HUES6 (cell line): ENCODE measurements at regions not wholly inside any gene's neighbourhood (a gene's known extent, or its start where the extent isn't known, plus 50 kb on each side); places are given as distances from the start of the nearest gene placed in this dataset.

Source experiments
- H3K27ac ChIP-seq: 2 replicates; pipeline ENCODE4 v1.7.0; 2013; ENCODE audit warnings: low read depth, mild to moderate bottlenecking, low read length, inconsistent platforms
- H3K27me3 ChIP-seq: 2 replicates; pipeline ENCODE4 v1.6.1; 2013; ENCODE audit warnings: low read length; ENCODE audit not compliant: control insufficient read depth, insufficient read depth
- H3K36me3 ChIP-seq: 2 replicates; pipeline ENCODE4 v1.6.1; 2013; ENCODE audit warnings: low read length; ENCODE audit not compliant: control insufficient read depth, insufficient read depth
- H3K4me1 ChIP-seq: 2 replicates; pipeline ENCODE4 v1.6.1; 2013; ENCODE audit warnings: low read length; ENCODE audit not compliant: control insufficient read depth, insufficient read depth
- H3K4me3 ChIP-seq: 2 replicates; pipeline ENCODE4 v1.5.1; 2013; ENCODE audit warnings: low read depth, low read length
- H3K9ac ChIP-seq: one replicate; pipeline ENCODE4 v1.6.1; 2013; ENCODE audit warnings: mild to moderate bottlenecking, low read length
- H3K9me3 ChIP-seq: 2 replicates; pipeline ENCODE4 v1.6.1; 2013; ENCODE audit warnings: low read depth, low read length; ENCODE audit not compliant: control insufficient read depth, insufficient read depth

DNA sequence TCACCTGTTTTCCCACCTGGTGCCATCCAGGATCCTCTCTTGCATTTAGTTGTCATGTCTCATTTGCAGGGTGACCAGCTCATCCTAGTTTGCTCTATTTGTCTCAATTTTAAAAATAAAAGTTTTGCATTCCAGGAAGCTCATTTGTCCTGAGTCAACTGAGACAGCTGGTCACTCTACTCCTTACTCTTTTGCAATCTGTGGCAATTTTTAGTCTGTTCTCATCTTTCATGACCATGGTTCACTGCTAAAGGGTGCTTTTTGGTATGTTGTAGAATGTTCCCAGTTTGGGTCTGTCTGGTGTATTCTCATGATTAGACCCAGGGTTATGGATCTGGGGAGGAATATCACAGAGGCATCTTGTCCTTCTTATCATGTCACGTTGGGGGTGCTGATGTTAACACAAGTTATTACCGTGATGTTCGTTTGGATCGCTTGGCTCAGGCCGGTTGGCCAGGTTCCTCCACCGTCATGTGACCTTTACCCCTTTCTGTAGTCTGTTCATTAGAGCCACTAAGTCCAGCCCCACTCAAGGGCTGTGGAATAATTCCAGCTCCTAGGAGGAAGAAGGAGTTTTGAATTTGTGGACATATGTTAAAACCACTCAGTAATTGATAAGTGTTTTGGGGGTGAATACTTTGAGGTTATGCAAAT lies 103.3 kb upstream of the IGFBP3 start:
- H3K4me1 ChIP-seq, result peaks cover 5% of the 10 kb centered on the region; the same call in 1 of the 2 replicates
- no peak overlapping the region for H3K4me3 ChIP-seq
- H3K9me3 ChIP-seq, result no peaks in the 10 kb centered on the region
- no peak overlapping the region for H3K9ac ChIP-seq
- H3K36me3 ChIP-seq, result no peaks in the 10 kb centered on the region
- no peaks in the 10 kb centered on the region for H3K27me3 ChIP-seq
- no peak overlapping the region for H3K27ac ChIP-seq

DNA sequence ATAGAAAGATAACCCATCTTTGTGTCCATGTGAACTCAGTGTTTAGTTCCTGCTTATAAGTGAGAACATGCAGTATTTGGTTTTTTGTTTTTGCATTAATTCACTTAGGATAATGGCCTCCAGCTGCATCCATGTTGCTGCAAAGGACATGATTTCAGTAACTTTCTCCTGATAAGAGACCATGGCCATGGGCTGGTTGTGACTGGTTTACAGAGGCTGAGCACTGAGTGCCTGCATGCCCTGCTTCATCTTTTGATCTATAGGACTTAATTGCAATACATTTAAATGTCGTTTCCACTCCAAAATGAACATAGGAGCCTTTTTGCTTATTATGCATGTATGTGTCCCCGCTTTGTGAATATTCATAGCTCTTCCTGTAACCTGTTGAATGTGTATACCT lies 101.3 kb upstream of the IGFBP3 start:
- no peaks in the 10 kb centered on the region; the same call in 1 of the 2 replicates for H3K4me1 ChIP-seq
- H3K9ac ChIP-seq, result no peak overlapping the region
- no peaks in the 10 kb centered on the region for H3K27me3 ChIP-seq
- H3K36me3 ChIP-seq, result no peaks in the 10 kb centered on the region
- H3K9me3 ChIP-seq, result no peaks in the 10 kb centered on the region
- H3K4me3 ChIP-seq, result no peak overlapping the region
- no peak overlapping the region for H3K27ac ChIP-seq

DNA sequence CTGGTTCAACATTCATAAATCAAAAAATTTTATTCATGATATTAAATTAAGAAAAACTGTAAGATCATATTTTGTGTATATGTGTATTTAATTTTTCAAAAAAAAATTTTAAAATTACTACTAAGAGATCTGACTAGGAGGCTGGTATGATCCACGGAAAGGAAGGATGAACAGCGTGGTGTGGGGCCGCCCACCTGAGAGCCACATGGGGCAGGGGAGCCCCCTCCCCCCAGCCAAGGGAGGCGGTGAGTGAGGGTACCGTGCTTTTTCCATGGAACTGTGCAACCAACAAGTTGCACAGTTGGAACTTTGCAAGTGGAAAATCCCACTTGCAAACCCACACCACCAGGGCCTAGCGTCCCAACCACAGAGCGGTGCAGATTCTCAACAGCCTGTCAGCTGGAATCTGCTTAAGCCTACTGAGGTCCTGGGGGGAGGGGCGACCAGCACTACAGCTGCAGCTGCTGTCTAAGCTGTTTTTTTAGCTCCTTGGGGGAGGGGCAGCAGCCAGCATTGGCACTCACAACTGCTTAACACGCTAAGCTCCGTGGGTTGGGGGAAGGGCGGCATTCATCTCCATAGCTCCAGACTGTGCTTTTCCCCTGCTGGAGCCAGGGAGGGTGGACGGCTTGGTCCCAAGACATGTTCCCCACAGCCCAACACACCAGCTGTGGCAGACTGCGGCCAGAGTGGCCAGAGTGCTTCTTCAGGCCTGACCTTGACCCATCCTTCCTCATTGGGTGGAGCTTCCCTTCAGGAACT lies 94.2 kb upstream of the IGFBP3 start:
- peaks cover 14% of the 10 kb centered on the region for H3K4me1 ChIP-seq
- H3K36me3 ChIP-seq, result no peaks in the 10 kb centered on the region

DNA sequence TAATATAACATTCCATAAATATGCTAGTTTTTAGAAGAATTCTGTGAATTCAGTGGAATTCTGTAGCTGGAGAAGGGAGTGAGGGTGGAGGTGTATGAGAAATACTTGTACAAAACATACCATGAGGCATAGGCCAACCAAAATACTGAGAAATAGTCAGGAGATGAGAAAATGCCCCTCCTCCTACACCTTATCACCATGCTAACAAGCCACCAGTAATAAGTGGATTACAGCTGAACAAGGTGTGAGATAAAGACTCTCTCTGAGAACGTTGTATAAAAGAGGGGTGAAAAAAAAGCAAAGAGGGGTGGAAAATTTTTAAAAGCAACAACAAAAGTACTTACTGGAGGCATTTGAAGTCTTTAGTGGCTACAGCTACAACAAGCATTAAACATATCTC lies 90.4 kb upstream of the IGFBP3 start:
- Histone ChIP-seq H3K27ac (no peak overlapping the region), H3K9me3 (no peaks in the 10 kb centered on the region), H3K27me3 (no peaks in the 10 kb centered on the region), H3K9ac (no peak overlapping the region), H3K4me1 (peaks cover 14% of the 10 kb centered on the region), H3K36me3 (no peaks in the 10 kb centered on the region), H3K4me3 (no peak overlapping the region)

More for the DNA sequence above, 94.2 kb upstream of the IGFBP3 start:
- Histone ChIP-seq H3K27me3 (no peaks in the 10 kb centered on the region), H3K4me3 (peak overlapping the region; percentile 38), H3K9me3 (no peaks in the 10 kb centered on the region), H3K9ac (peak overlapping the region; percentile 36), H3K27ac (no peak overlapping the region)

DNA sequence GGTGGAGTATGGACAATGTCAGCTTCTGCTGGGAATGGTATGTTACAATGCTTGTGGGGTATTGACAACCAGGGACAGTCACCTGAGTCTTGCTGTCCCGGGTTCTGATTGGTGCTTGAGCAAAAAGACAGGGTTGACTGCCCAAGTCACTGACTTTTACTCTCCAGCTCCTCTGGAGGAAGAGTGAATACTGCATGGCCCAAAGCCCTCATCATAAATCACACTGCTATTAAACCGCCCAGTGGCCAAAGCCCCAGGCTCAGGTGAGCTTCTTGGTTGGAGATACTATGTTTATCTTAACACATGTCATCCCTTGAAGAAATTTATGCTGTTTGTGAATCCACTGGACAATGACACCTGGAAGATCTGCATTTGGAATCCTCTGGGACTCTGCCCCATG lies 90.0 kb upstream of the IGFBP3 start:
- no peak overlapping the region for H3K27ac ChIP-seq
- no peak overlapping the region for H3K9ac ChIP-seq

DNA sequence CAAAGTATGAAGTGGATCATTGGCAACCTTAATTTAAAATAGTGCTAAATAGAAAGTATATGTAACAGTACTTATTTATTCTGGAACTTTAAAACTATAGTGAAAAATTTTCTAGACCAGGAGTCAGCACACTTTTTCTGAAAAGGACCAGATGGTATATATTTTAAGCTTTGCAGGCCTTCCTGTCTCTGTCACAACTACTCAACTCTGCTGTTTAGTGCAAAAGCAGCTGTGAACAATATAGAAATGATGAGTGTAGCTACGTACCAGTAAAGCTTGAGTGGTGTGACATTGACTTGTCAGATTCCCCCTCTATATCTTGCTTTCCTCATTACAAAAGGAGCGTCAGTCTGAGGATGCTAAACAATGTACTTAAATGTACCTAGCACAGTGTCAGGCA lies 88.1 kb upstream of the IGFBP3 start:
- H3K36me3 ChIP-seq, result no peaks in the 10 kb centered on the region
- no peaks in the 10 kb centered on the region; the same call in 1 of the 2 replicates for H3K4me1 ChIP-seq

More for the DNA sequence above, 90.0 kb upstream of the IGFBP3 start:
- Histone ChIP-seq H3K4me3 (no peak overlapping the region), H3K4me1 (peaks cover 14% of the 10 kb centered on the region), H3K36me3 (no peaks in the 10 kb centered on the region), H3K9me3 (no peaks in the 10 kb centered on the region), H3K27me3 (no peaks in the 10 kb centered on the region)

DNA sequence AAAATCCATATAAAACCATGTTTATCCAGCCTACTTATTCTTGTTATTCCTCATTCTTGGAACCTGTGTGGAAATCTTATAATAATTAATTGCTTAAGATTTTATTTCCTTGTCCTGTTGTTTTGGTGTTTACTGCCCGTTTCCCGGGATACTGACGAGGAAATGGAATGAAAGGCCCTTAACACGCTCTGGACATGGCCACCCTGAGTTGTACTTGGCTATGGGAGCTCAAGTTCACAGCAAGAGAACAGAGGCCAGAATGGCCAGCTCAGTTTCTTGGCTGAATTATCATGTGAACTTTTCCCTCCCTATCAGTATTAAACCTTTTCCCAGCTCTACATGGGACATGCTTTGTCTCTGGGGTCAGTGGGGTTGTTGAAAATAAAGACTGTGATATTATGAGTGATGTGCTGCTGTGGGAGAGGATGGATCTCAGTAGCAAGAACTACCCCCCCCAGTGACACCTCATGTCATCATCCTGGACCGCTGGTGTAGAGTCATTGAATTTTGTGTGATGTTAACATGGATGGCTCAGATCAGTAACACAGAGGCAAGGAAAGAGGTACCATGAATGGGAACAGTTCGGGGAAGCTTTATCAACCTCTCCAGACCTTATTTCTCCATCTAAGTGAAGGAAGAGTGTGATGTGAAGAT lies 87.0 kb upstream of the IGFBP3 start:
- Histone ChIP-seq H3K27ac (no peak overlapping the region), H3K4me1 (no peaks in the 10 kb centered on the region; the same call in 1 of the 2 replicates), H3K9me3 (peaks cover 2% of the 10 kb centered on the region), H3K27me3 (no peaks in the 10 kb centered on the region), H3K9ac (no peak overlapping the region), H3K36me3 (no peaks in the 10 kb centered on the region), H3K4me3 (no peak overlapping the region)

More for the DNA sequence above, 88.1 kb upstream of the IGFBP3 start:
- no peak overlapping the region for H3K27ac ChIP-seq
- H3K9me3 ChIP-seq, result peaks cover 2% of the 10 kb centered on the region; the same call in 1 of the 2 replicates
- H3K4me3 ChIP-seq, result no peak overlapping the region
- no peak overlapping the region for H3K9ac ChIP-seq
- no peaks in the 10 kb centered on the region for H3K27me3 ChIP-seq

DNA sequence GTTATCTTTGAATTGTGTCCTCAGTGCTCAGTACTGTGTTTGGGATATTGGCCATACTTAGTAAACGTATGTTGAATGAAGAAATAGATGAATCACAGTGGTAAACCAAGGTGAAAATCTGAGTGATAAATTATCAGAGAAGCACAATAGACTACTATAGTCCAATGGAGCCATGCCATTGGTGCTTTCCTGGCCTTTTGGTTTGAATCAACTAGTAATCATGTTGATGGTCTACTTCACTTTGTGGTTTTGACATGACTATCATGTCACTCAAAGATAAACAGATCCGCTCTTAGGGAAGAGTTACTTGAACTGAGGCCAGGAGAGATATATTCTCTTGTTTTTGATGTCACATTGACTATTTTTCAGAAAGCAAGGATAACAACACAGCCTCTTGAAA lies 86.1 kb upstream of the IGFBP3 start:
- Histone ChIP-seq H3K27me3 (no peaks in the 10 kb centered on the region), H3K9me3 (peaks cover 6% of the 10 kb centered on the region), H3K9ac (no peak overlapping the region), H3K27ac (no peak overlapping the region), H3K36me3 (no peaks in the 10 kb centered on the region), H3K4me1 (no peaks in the 10 kb centered on the region; the same call in 1 of the 2 replicates), H3K4me3 (no peak overlapping the region)

DNA sequence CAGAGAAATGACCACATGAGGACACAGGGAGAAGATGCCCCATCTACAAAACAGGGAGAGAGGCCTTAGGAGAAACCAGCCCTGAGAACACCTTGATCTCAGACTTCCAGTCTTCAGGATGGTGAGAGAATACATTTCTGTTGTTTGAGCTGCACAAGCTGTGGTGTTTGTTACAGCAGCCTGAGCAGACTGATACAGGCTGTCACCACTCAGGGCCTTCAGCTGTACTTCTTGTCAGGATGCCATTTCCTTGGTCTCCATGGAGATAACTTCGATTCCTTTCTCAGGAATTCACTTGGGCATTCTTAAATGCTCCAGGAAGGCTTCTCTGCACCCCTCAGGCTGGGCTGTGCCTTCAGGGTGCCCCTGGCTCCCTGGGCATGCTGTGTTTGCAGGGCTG lies 85.7 kb upstream of the IGFBP3 start:
- Histone ChIP-seq H3K9ac (no peak overlapping the region), H3K36me3 (no peaks in the 10 kb centered on the region), H3K4me1 (no peaks in the 10 kb centered on the region; the same call in 1 of the 2 replicates), H3K27me3 (no peaks in the 10 kb centered on the region), H3K4me3 (no peak overlapping the region), H3K9me3 (peaks cover 6% of the 10 kb centered on the region), H3K27ac (no peak overlapping the region)

DNA sequence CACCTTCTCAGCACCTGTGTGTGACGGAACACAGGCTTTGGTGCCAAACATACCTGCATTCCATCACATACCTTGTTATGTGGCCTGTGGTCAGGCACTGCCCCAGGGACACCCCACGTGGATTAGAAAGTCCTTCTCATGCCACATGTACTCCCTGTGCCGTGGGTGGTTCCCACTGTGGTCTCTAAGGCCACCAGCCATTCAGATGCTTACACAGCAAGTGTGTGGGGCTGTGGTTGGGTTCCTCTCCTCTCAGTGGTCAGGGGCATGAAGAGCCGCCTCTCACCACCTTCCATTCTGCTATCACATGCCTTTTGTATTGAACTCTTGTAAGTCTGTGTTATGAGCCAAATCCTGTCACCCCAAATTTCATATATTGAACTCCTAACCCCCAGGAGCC lies 85.1 kb upstream of the IGFBP3 start:
- Histone ChIP-seq H3K36me3 (no peaks in the 10 kb centered on the region), H3K27ac (no peak overlapping the region), H3K4me3 (no peak overlapping the region), H3K27me3 (no peaks in the 10 kb centered on the region), H3K9me3 (peaks cover 6% of the 10 kb centered on the region), H3K9ac (no peak overlapping the region), H3K4me1 (no peaks in the 10 kb centered on the region; the same call in 1 of the 2 replicates)

DNA sequence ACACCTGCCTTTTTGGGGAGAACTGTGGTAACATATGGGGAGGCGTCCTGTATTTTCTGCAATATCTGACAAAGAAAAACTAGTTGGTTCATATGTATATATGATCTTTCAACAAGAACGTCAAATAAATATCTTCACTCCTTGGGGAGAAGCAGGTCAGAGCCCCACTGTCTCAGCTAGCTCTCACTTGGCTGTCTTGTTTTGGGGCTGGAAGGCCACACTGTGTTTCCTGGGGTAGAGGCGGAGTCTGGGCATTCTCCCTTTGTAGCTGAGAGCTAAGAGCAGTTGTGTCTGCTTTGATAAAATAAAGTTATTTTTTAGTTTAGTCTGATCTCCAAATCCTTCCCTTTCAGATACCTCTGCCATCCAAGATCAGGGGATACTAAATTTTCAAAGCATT lies 83.9 kb upstream of the IGFBP3 start:
- H3K4me1 ChIP-seq, result no peaks in the 10 kb centered on the region
- peaks cover 6% of the 10 kb centered on the region for H3K9me3 ChIP-seq
- no peaks in the 10 kb centered on the region for H3K36me3 ChIP-seq
- H3K4me3 ChIP-seq, result no peak overlapping the region
- H3K27ac ChIP-seq, result no peak overlapping the region
- no peak overlapping the region for H3K9ac ChIP-seq
- H3K27me3 ChIP-seq, result no peaks in the 10 kb centered on the region
